ENCODE measurements at regions not wholly inside any gene's neighbourhood (a gene's known extent, or its start where the extent isn't known, plus 50 kb on each side); places are given as distances from the start of the nearest gene placed in this dataset.

DNA sequence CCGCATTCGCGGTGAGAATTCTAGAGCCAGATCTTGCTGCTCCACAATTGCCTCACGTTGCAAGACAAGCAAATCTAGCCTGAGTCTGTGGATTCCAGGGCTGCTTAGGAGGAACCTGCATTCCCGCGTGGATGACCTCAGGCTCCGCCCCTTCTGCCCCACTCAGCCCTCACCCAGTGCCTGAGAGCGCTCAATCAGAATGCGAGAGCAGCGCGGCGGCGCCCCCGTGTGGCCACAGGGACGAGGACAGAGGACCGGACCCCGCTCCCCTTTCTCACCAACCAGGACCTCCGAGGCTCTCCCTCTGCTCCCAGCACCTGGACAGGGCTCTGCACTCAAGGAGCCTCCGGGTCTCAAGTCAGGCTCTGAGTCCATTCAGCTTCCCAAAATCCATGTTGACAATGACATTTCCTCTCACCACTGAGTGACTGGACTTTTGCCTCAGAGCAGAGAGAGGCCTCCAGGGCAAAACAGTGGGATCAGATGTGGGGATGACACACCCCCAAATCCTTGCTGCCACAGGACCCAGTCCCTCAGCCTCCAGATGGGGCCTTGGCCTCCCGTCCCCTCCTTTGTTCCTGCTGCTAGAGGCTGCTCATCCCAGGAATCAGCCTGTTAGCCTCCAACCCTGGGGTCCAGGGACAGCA lies 52.0 kb downstream of the RPP21 start:
- peak; percentile 55 to 84 (median 74) for DNase-seq

GRCh38 chr6:30397697-30398096 lies 52.7 kb downstream of the RPP21 start:
- DNase-seq, result no peak

DNA sequence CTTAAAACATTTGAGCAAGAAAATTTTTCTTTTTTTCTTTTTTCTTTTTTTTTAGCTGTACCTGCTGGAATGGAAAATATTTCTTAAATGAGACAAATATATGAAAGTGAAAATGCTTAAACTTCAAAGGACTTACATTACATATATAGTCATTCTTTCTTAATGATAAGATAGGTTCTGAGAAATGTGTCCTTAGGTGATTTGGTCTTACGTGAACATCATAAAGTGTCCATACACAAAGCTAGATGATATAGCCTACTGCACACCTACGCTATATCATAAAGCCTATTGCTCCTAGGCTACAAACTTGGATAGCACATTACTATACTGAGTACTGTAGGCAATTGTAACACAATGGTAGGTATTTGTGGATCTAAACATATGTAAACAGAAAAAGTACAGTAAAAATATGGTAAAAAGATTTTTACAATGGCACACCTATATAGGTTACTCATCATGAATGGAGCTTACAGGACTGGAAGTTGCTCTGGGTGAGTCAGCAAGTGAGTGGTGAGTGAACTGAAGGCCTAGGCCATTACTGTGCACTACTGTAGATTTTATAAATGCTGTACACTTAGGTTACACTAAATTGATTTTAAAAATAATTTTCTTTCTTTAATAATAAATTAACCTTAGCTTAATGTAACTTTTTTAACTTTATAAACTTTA lies 54.6 kb downstream of the RPP21 start:
- DNase-seq, result no peak

GRCh38 chr6:30405934-30406333 lies 61.0 kb downstream of the RPP21 start:
- no peak for DNase-seq

- no peak for DNase-seq
These were observed 64.2 kb downstream of the RPP21 start for GRCh38 chr6:30409184-30409583.

DNA sequence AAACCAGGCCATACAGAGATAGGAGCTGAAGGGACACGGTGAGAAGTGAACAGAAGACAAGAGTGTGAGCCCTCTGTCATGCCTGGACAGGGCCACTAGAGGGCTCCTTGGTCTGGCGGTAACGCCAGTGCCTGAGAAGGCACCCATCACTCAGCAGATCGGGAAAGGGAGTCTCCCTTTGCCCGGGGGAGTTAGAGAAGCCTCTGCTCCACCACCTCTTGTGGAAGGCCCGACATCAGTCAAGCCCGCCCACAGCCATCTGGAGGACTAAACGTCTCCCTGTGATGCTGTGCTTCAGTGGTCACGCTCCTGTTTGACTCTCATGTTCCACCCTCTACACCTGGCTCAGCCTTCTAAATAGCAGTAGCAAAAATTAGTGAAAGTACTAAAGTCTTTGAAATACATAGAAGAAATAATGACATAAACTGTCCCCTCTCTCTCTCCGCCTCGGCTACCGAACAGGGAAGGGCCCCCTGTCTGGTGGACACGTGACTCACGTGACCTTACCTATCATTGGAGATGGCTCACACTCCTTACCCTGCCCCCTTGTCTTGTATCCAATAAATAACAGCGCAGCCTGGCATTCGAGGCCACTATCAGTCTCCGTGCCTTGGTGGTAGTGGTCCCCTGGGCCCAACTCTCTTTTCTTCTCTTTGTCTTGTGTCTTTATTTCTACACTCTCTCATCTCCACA lies 66.7 kb downstream of the RPP21 start:
- DNase-seq, result peak; percentile 11 to 59 (median 37)

DNA sequence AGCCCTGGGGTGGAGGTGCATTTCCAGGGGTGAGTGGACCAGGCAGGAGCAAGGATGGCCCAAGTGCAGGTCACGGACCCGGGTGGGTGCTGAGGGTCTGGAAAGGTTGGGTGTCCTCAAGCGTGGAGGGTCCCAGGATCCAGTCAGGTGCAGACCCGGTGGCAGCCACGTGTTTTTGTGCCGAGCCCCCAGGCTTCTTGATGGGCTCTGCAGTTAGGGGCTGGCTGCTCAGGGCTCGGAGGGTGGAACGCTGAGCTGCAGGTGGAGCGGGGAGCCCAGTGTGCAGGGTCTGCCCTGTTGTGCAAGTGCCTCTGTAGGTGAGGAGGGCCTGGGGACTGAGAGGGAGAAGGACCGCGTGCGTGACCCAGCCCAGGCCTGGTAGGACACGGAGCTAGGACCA lies 70.9 kb upstream of the HLA-E start:
- DNase-seq, result no peak

- DNase-seq, result no peak
These were observed 64.8 kb upstream of the HLA-E start for GRCh38 chr6:30424549-30424948.

Data from stimulated activated naive CD4-positive, alpha-beta T cell (primary cell).